ENCODE measurements at regions not wholly inside any gene's neighbourhood (a gene's known extent, or its start where the extent isn't known, plus 50 kb on each side); places are given as distances from the start of the nearest gene placed in this dataset.

GRCh38 chr3:106345353-106346027 is 476.7 kb upstream of the CBLB start:
- no peak for TF ChIP-seq CTCF (IDR thresholded peaks at IDR 0.05; ENCODE audit: low read depth, low read length)
- no peak for TF ChIP-seq EZH2phosphoT487 (IDR thresholded peaks at IDR 0.05; ENCODE audit: low read depth)
